Small intestine (tissue), 7 donors: ENCODE measurements at regions not wholly inside any gene's neighbourhood (a gene's known extent, or its start where the extent isn't known, plus 50 kb on each side); places are given as distances from the start of the nearest gene placed in this dataset.

ENCODE experiments used
- DNase-seq, 2 donors: peaks; one replicate each; pipeline versions ENCODE4 v3.0.0 to v3.0.0-alpha.2; 2013
- FAIRE-seq: peaks from 2 replicates; lab custom pipeline; 2012; peaks lifted over from hg19 to GRCh38; lab: Jason Lieb, UNC
- H3K27ac ChIP-seq, 3 donors: one replicate each; pipeline ENCODE4 v1.5.1; 2013; ENCODE audit warnings: low read length in 2 of 3, mild to moderate bottlenecking in 2 of 3, control low read depth in 1 of 3, inconsistent platforms in 1 of 3, low read depth in 1 of 3, moderate library complexity in 1 of 3
- H3K27me3 ChIP-seq, 3 donors: one replicate each; pipeline ENCODE4 v1.6.1; 2013; ENCODE audit warnings: low read length in 3 of 3, inconsistent platforms in 1 of 3; ENCODE audit not compliant: control insufficient read depth in 3 of 3, insufficient read depth in 3 of 3
- H3K36me3 ChIP-seq, 3 donors: one replicate each; pipeline ENCODE4 v1.6.1; 2013; ENCODE audit warnings: low read length in 3 of 3, inconsistent platforms in 1 of 3, low read depth in 1 of 3, mild to moderate bottlenecking in 1 of 3, moderate library complexity in 1 of 3; ENCODE audit not compliant: control insufficient read depth in 3 of 3, insufficient read depth in 2 of 3
- H3K4me1 ChIP-seq, 3 donors: one replicate each; pipeline ENCODE4 v1.6.1; 2013; ENCODE audit warnings: low read length in 2 of 3, inconsistent platforms in 1 of 3, low read depth in 1 of 3, mild to moderate bottlenecking in 1 of 3, moderate library complexity in 1 of 3; ENCODE audit not compliant: control insufficient read depth in 3 of 3, insufficient read depth in 2 of 3
- H3K4me3 ChIP-seq, 3 donors: one replicate each; pipeline ENCODE4 v1.5.1; 2013; ENCODE audit warnings: low read length in 3 of 3, control low read depth in 1 of 3, inconsistent platforms in 1 of 3, low read depth in 1 of 3, mild to moderate bottlenecking in 1 of 3, moderate library complexity in 1 of 3
- H3K9me3 ChIP-seq, 2 donors: one replicate each; pipeline ENCODE4 v1.6.1; 2013; ENCODE audit warnings: low read depth in 1 of 2, low read length in 1 of 2; ENCODE audit not compliant: control insufficient read depth in 2 of 2, insufficient read depth in 1 of 2
- WGBS, 3 donors: extraction: QIAGEN DNeasy Blood & Tissue Kit; methylation state at CpG; one replicate each; pipeline ENCODE4 v1.1.7; 2013; 5-methylcytosine and 5-hydroxymethylcytosine counted together
- donor health status: healthy with polysubstance abuse.
- donor health status: control.
- donor health status: control.
- donor health status: Bipolar disorder and iron deficiency.
- donor health status: healthy.

GRCh38 chr4:114383721-114384120, 214.9 kb upstream of the UGT8 start:
- H3K27me3 ChIP-seq, result no peaks in the 10 kb centered on the region
- no peaks in the 10 kb centered on the region for H3K9me3 ChIP-seq
- WGBS, 3 donors, result 55 to 68% (median 67%) methylated on average over 1 of the region's 1 CpG
- H3K27ac ChIP-seq, result no peak overlapping the region
- no peaks in the 10 kb centered on the region for H3K36me3 ChIP-seq
- H3K4me3 ChIP-seq, result no peak overlapping the region
- DNase-seq (no peak), FAIRE-seq (no peak)
- H3K4me1 ChIP-seq, result peaks cover 0 to 7% (median 0%) of the 10 kb centered on the region in 3 donors

- Histone ChIP-seq H3K9me3 (peaks cover 0 to 4% of the 10 kb centered on the region in 2 donors), H3K27me3 (no peaks in the 10 kb centered on the region), H3K27ac (no peak overlapping the region), H3K36me3 (no peaks in the 10 kb centered on the region), H3K4me3 (no peak overlapping the region), H3K4me1 (peaks cover 0 to 12% (median 2%) of the 10 kb centered on the region in 3 donors)
- FAIRE-seq (peak; percentile 15), DNase-seq (peak; percentile 32 to 35)
- 4 to 17% (median 4%) methylated on average over 4 of the region's 4 CpGs for WGBS, 3 donors
Measured at GRCh38 chr4:114384629-114385028, 214.0 kb upstream of the UGT8 start.

GRCh38 chr4:114385195-114385985, 213.2 kb upstream of the UGT8 start:
- FAIRE-seq (no peak), DNase-seq (no peak)
- H3K4me3 ChIP-seq, result no peak overlapping the region
- WGBS, 3 donors, result 78 to 85% (median 83%) methylated on average over 9 of the region's 9 CpGs
- H3K9me3 ChIP-seq, result peaks cover 0 to 4% of the 10 kb centered on the region in 2 donors
- peaks cover 0 to 12% (median 2%) of the 10 kb centered on the region in 3 donors for H3K4me1 ChIP-seq
- H3K27me3 ChIP-seq, result no peaks in the 10 kb centered on the region
- no peak overlapping the region for H3K27ac ChIP-seq
- H3K36me3 ChIP-seq, result no peaks in the 10 kb centered on the region

- Histone ChIP-seq H3K27me3 (no peaks in the 10 kb centered on the region), H3K4me3 (no peak overlapping the region), H3K36me3 (no peaks in the 10 kb centered on the region), H3K4me1 (peaks cover 0 to 12% (median 2%) of the 10 kb centered on the region in 3 donors), H3K27ac (no peak overlapping the region), H3K9me3 (peaks cover 0 to 4% of the 10 kb centered on the region in 2 donors)
- FAIRE-seq, result peak; percentile 93
- 24 to 32% (median 25%) methylated on average over 5 of the region's 5 CpGs for WGBS, 3 donors
- peak; percentile 32 to 60 for DNase-seq
Measured at GRCh38 chr4:114386637-114387233, 211.9 kb upstream of the UGT8 start.

- no peaks in the 10 kb centered on the region for H3K27me3 ChIP-seq
- peaks cover 0 to 4% of the 10 kb centered on the region in 2 donors for H3K9me3 ChIP-seq
- peak; percentile 33 to 68 for DNase-seq
- peak overlapping the region in 1 of 3 donors; percentile 14 for H3K27ac ChIP-seq
- H3K4me3 ChIP-seq, result no peak overlapping the region
- H3K4me1 ChIP-seq, result peaks cover 0 to 12% (median 2%) of the 10 kb centered on the region in 3 donors
- WGBS, 3 donors, result 36 to 55% (median 37%) methylated on average over 9 of the region's 9 CpGs
- no peak for FAIRE-seq
- H3K36me3 ChIP-seq, result no peaks in the 10 kb centered on the region
Measured at GRCh38 chr4:114389070-114389685, 209.4 kb upstream of the UGT8 start.

- DNase-seq (no peak), FAIRE-seq (no peak)
- Histone ChIP-seq H3K27ac (no peak overlapping the region), H3K27me3 (no peaks in the 10 kb centered on the region), H3K4me1 (peaks cover 0 to 16% (median 2%) of the 10 kb centered on the region in 3 donors), H3K9me3 (peaks cover 0 to 4% of the 10 kb centered on the region in 2 donors), H3K36me3 (no peaks in the 10 kb centered on the region), H3K4me3 (no peak overlapping the region)
- WGBS, 3 donors, result 66 to 79% (median 70%) methylated on average over 3 of the region's 3 CpGs
Measured at GRCh38 chr4:114393295-114394038, 205.1 kb upstream of the UGT8 start.

GRCh38 chr4:114396808-114397207, 201.8 kb upstream of the UGT8 start:
- Histone ChIP-seq H3K27ac (no peak overlapping the region), H3K27me3 (no peaks in the 10 kb centered on the region), H3K36me3 (no peaks in the 10 kb centered on the region), H3K9me3 (no peaks in the 10 kb centered on the region), H3K4me1 (peaks cover 2 to 36% (median 10%) of the 10 kb centered on the region in 3 donors), H3K4me3 (no peak overlapping the region)
- DNase-seq (no peak), FAIRE-seq (no peak)
- WGBS, 3 donors, result 40 to 60% (median 55%) methylated on average over 2 of the region's 2 CpGs

- no peaks in the 10 kb centered on the region for H3K36me3 ChIP-seq
- H3K27ac ChIP-seq, result peak overlapping the region in 1 of 3 donors; percentile 23
- no peak overlapping the region for H3K4me3 ChIP-seq
- peak in 1 of 2 donors; percentile 66 for DNase-seq
- H3K9me3 ChIP-seq, result no peaks in the 10 kb centered on the region
- no peak for FAIRE-seq
- H3K27me3 ChIP-seq, result no peaks in the 10 kb centered on the region
- H3K4me1 ChIP-seq, result peaks cover 2 to 36% (median 10%) of the 10 kb centered on the region in 3 donors
Measured at GRCh38 chr4:114398410-114398809, 200.2 kb upstream of the UGT8 start.
